ENCODE measurements at regions not wholly inside any gene's neighbourhood (a gene's known extent, or its start where the extent isn't known, plus 50 kb on each side); places are given as distances from the start of the nearest gene placed in this dataset.

DNA sequence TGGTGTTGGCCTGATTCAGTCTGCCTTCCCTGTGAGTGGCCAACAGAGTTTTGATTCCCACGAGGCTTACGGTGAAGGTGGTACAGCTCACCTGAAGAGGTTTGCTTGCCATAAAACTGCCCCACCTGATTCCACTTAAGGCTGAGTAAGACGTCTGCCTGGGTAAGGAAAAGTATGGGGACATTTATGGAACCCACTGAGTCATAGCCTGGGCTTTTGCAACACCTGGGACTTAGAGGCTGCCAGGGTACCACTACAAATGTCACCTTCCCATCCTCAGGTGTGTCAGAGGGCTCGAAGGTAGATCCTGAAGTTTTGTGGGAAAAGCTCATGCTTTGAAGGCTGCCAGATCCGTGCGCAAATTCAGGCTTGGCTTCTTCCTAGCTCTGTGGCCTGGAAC, 56.9 kb upstream of the SLCO2A1 start:
- Histone ChIP-seq H3K27me3 (replicated peaks in 1 of 4; ENCODE audit: control insufficient read depth in 3 of 4, extremely low read depth in 1 of 4, insufficient read depth in 3 of 4, low read length in 3 of 4) (no peaks in the 10 kb centered on the region), H2BK5ac (ENCODE audit: low read depth, low read length) (no peak overlapping the region), H2BK15ac (ENCODE audit: low read length) (no peak overlapping the region), H3K4me1 (replicated peaks in 1 of 4; ENCODE audit: control insufficient read depth in 3 of 4, insufficient read depth in 4 of 4, low read length in 3 of 4) (no peaks in the 10 kb centered on the region), H3K9ac (replicated peaks in 1 of 4; ENCODE audit: extremely low read depth in 1 of 4, low read depth in 3 of 4, low read length in 3 of 4) (no peak overlapping the region), H2AK5ac (ENCODE audit: low read depth, low read length) (no peak overlapping the region), H2BK20ac (ENCODE audit: low read length) (no peak overlapping the region), H3K18ac (ENCODE audit: extremely low read depth, low read length) (no peak overlapping the region), H3K23me2 (ENCODE audit: low read depth, low read length) (no peaks in the 10 kb centered on the region), H3K4me2 (ENCODE audit: insufficient read depth in 1 of 2, low read depth in 2 of 2, low read length in 2 of 2) (no peak overlapping the region), H3K79me1 (ENCODE audit: low read depth, low read length) (no peaks in the 10 kb centered on the region), H3K23ac (ENCODE audit: insufficient read length) (no peak overlapping the region), H3K79me2 (ENCODE audit: control insufficient read depth in 1 of 2, insufficient read depth in 2 of 2, low read length in 2 of 2) (no peaks in the 10 kb centered on the region), H3K9me3 (ENCODE audit: insufficient read depth in 2 of 2, low read depth in 1 of 2, low read length in 1 of 2) (0 out of 4 replicates have a peak, but pooled peaks cover 0 to 4% of the 10 kb centered on the region in 2 experiments), H3K4me3 (ENCODE audit: extremely low read depth in 1 of 4, insufficient read depth in 2 of 4, low read depth in 3 of 4, low read length in 4 of 4) (no peak overlapping the region), H3K56ac (replicated peaks; ENCODE audit: insufficient read length, low read depth, low read length) (no peak overlapping the region), H4K5ac (ENCODE audit: insufficient read length, low read depth, low read length) (no peak overlapping the region), H3K27ac (ENCODE audit: low read depth, low read length) (no peak overlapping the region), H2BK120ac (replicated peaks; ENCODE audit: low read depth, low read length) (no peak overlapping the region), H3K4ac (replicated peaks; ENCODE audit: insufficient read length, low read depth, low read length) (no peak overlapping the region), H2AFZ (ENCODE audit: low read length) (no peak overlapping the region), H3K36me3 (ENCODE audit: control insufficient read depth in 2 of 4, insufficient read depth in 4 of 4, low read length in 3 of 4) (no peaks in the 10 kb centered on the region), H3K14ac (ENCODE audit: insufficient read length) (no peak overlapping the region), H4K20me1 (replicated peaks in 1 of 2; ENCODE audit: control insufficient read depth in 1 of 2, insufficient read depth in 2 of 2, low read length in 2 of 2) (no peaks in the 10 kb centered on the region), H4K8ac (ENCODE audit: extremely low read depth, insufficient read depth, low read length) (no peak overlapping the region), H4K91ac (replicated peaks; ENCODE audit: insufficient read length, low read length) (no peak overlapping the region), H2BK12ac (ENCODE audit: low read depth, low read length) (no peak overlapping the region)
- peak in 1 of 2 experiments; percentile 16 for DNase-seq (ENCODE audit: low read depth in 1 of 2, low spot score in 2 of 2)
- TF ChIP-seq CHD2 (IDR thresholded peaks at IDR 0.05; ENCODE audit: low read length) (no peak), BCL11A (IDR thresholded peaks at IDR 0.05; ENCODE audit: low read depth in 2 of 2, low read length in 2 of 2) (no peak), YY1 (IDR thresholded peaks at IDR 0.05; ENCODE audit: low read depth, low read length) (no peak), EGR1 (IDR thresholded peaks at IDR 0.05; ENCODE audit: borderline replicate concordance, low read depth, low read length) (no peak), TBP (IDR thresholded peaks at IDR 0.05; ENCODE audit: low read depth, low read length) (no peak), HDAC2 (IDR thresholded peaks at IDR 0.05; ENCODE audit: borderline replicate concordance in 1 of 2, low read depth in 2 of 2, low read length in 2 of 2) (no peak), JUND (IDR thresholded peaks at IDR 0.05; ENCODE audit: low read length) (no peak), RBBP5 (IDR thresholded peaks at IDR 0.05; ENCODE audit: borderline replicate concordance, low read depth, low read length) (no peak), CHD1 (IDR thresholded peaks at IDR 0.05; ENCODE audit: low read depth, low read length) (no peak)
- 90% methylated on average over 5 of the region's 6 CpGs; no CpG with 5 or more reads in 1 of the 2 experiments for WGBS, 2 experiments (ENCODE audit: extremely low coverage in 1 of 2, insufficient coverage in 1 of 2, insufficient read length in 1 of 2, insufficient replicate concordance in 2 of 2, low coverage in 1 of 2, low lambda C conversion rate in 2 of 2, missing lambda C conversion rate in 1 of 2)
- no peak for FAIRE-seq
- CTCF ChIA-PET (ENCODE audit: partially characterized antibody): interaction anchor here (0.9 kb wide), 1 partner anchor 28 kb away, joined by 3 read pairs; no protein-coding TSS in a partner anchor
- POLR2A ChIA-PET (ENCODE audit: partially characterized antibody): no interaction called here

Data from H1 (cell line).